ENCODE measurements at regions not wholly inside any gene's neighbourhood (a gene's known extent, or its start where the extent isn't known, plus 50 kb on each side); places are given as distances from the start of the nearest gene placed in this dataset.

DNA sequence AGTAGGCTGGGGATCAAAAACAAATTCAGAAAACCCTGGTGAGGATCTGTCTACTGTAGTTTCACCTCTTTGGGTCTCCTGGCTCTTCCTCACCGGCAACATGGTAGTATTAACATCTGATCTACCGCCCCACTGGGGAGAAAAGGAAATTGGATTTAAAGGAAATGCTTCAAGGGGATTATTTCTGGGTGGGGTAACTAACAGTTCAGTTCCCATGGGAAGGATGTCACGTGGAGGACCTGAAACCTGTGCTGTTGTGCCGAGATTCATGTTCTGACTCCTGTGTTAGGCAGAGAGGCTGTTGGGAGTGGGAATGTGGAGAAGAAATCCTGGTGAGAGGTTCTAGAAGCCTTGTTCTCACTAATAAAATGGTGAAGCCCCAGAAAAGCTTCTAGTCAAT, 254.4 kb downstream of the BCOR start:
- no peak for DNase-seq

DNA sequence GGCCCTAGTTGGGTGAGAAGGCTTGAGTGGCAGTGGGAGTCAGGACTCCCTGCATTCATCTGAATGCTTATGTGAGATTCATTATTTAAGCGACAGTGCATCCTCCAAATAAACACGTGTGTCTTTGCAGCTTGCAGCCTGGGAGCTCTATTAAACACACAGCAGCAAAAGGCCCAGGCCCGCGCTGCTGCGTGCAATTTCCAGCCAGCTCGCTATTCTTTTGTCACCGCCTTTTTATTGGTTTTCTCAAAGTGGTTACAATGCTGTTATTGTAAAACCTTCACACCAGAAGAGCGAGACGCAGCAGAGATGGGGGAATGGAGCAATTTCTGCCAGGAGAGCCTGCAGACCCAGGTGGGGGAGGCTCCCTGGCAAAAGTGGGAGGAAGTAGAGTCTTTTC, 252.5 kb downstream of the BCOR start:
- no peak for DNase-seq

DNA sequence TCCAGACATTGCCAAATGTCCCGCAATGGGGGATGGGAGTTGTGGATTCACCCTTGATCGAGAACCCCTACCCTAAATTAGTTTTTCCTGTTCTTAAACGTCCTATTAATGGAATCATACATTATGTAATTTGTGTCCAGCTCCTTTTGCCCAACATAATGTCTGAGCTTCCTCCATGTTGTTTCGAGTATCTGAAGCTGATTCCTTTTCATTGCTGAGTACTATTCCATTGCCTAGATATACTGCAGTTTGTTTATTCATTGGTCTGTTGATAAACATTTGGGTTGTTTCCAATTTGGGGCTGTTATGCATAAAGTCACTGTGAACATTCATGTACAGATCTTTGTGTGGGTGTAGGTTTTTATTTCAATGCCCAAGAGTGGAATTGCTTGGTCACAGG, 251.3 kb downstream of the BCOR start:
- DNase-seq, result no peak

DNA sequence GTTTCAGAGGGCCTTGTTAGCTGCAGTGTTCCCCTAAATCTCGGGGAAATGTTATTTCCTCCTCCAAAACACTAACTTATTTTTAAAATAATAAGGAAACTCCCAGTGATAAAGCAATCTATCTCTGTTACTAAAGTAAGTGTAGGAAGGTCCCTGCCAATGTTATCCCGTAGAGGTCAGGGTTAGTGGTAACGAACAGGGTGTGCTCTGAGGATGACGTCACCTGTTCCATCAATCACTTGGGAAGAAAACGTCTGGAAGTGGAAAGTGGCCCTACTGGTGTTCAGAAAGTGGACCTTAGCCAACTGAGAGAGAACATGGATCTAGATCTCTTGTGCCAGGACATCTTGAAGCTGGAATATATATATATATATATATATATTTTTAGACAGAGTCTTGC, 249.5 kb downstream of the BCOR start:
- no peak for DNase-seq

DNA sequence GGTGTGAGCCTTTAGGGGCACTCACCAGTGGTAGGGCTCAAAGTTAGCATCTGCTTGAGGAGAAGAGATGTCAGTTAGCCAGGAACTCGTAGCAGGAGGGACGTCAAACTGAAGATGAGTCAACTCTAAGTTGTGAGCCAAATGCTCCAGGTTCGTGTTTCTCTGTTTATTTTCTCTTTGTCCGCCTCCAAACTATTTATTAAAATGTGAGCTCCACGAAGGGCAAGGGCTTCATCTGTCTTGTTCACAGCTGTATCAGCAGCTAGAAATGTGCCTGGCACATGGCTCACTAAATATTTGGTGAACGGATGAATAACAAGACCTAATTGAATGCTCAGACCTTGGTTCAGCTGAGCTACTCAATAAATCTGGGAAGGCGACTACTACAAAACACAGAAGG, 248.9 kb downstream of the BCOR start:
- no peak for DNase-seq

DNA sequence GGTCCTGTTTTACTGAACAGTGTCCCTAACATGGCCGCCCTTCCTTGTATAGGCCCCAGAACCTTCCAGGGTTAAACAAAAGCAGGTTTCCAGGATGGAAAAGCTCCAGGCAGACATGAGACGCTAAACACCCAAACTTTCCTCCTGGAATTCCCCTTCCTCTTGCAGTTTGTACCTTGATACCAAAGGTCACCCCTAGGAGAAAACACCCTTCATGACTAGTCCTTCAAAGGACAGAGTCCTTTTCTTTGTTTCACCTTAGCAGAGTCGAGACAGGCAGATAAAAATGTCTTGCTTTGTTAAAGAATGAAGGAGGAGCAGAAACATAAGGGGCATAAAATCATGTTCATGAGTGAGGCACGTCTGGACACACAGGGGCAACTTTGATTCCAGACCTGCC, 247.5 kb downstream of the BCOR start:
- no peak for DNase-seq

DNA sequence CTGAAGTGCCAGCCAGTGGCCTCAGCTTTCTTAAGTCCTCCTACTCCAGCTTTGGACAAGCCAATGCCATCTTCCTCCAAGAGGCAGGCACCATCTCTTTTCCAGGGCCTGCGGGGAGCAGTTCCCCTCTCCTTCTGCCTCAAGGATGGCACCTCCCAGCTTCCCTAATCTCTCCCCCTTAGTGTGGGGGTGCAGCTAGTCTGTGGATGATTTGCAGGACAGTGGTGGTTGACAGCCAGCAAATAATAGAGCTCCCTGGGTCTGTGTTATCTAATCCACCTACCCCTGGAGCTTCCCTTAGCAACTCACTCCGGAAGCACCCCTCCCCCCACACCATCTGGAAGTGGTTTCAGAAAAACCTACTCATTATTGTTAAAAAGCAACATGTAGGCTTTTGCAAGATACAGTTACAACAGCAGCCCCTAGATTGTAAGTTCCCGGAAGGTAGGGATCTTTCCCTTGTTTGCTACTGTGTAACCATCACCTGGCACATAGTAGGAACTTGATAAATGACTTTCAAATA, 247.1 kb downstream of the BCOR start:
- peak; percentile 62 for DNase-seq

DNA sequence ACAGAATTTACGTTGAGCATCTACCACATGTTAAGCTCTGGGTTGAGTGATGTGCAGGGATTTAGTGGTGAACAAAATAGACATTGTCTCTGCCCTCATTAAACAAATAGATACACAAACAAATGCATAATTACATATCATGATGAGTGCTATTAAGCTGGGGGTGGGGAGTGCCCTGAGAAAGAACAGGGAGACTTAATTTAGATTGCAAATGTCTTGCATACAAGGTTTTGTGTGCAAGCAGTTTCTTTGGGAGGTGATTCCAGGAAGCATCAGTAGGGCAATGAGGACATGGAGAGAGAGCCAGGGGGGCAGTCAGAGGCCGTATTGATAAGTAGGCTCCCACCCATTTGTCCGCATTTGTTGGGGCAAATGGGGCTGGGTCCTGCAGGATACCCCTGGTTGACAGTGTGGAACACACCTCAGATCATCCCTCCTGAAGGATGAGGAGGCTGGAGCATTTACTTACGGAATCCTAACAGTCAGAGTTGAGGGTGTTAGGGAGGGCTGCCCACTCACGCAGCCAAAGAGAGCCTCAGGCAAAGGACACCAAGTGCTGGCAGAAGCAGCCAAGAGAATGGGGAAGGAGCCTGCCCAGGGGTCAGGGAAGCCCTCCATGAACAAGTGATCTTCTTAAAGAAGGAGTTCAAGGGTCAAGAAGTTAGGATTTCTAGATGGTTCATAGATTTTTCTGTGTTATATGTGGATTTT, 245.9 kb downstream of the BCOR start:
- DNase-seq, result no peak

DNA sequence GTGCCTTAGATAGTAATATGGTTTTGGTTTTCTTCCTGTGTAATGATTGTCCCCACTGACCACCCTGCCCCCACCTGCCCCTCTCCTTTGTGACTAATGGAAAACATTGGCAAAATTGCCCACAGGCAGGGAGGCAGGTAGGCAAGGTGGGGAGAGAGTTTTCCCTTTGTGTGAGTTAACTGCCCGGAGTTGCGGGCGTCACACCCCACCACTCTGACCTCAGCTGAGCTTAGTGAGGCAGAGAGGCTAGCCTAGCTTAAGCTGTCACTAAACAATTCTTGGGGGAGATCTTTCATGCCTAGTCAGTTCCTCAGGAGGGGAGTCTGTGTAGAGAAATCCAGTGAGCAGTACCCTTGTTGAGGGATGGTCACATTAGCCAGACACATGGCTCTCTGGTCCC, 245.3 kb downstream of the BCOR start:
- no peak for DNase-seq

DNA sequence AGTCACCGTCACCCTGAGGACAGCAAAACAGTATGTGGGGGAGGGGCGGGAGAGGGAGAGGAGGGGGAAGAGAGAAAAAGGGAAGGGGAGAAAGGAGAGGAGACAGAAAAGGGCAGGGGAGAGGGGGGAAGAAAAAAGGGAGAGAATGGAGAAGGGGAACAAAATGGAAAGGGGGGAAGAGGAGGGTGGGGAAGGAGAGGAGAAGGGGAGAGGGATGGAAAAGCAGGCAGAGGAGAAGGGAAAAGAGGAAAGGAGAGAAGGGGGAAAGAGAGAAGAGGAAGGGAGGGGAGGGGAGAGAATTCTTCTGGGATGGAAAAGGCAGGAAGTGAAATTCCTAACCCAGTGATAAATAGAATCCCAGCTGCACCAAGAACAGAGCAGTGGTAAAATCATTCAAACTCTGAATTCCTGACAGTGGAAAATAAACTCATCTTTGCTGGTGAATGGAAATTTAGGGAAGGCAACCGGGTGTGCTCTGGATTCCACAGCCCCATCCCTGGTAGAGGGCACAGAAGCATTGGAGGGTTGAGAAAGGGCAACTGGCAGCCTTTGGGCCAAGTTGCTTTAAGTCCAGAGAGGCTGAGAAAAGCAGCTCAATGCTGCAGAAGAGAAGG, 244.2 kb downstream of the BCOR start:
- DNase-seq, result no peak

DNA sequence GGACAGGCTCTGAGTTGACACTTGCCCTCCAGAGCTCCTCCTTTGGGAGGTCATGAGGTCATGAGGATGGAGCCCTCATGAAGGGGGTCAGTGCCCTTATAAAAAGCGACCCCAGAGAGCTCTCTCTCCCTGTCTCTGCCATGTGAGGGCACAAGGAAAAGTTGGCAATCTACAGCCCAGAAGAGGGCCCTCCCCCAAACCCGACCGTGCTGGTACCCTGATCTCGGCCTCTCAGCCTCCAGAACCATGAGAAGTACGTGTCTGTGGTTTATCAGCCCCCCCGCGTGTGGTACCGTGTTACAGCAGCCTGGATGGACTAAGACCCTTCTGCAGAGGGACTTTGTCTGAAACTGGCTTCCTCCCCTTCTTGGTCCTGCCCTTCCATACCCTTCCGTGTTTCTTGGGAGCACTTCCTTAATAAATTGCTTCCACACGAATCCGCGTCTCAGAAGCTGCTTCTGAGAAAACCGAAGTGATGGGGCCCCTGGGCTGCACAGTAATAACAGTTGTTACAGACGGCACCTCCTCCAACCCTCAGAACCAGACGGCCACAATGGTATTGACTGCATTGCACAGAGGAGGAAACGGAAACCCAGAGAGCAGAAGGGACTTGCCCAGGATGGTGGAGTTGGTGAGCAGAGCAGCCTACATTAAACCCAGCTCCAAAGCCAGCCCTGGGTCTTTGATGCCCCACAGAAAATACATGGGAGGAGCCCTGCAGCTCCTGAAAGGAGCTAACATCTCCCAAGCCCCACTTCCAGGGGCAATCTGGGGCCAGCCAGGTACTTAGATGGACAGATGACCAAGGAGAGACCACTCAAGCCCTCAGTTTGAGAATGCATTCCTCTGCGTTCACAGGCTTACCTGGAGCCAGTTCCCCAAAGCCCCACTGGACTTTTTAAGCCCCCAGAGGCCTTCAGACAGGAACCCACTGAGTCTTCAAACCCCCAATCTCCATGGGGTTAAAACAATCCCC, 242.7 kb downstream of the BCOR start:
- DNase-seq, result peak; percentile 95

DNA sequence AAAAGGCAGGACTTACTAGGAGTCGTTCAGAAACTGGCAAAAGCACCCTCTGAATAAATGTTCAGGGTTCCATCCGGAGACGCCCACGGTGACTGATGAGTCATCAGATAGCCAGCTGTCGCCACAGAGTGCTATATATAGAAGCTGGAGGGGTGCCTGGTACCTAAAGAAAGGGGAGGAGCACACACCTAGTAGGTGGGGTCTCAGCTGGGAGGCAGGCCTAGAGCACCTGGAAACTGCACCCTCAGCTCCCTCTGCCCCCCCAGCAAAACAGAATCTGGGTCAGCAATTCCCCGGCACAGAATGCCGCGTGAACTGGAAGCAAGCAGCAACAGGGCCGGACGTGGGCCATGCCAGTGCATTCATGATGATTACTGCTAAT, 242.0 kb downstream of the BCOR start:
- peak; percentile 93 for DNase-seq

DNA sequence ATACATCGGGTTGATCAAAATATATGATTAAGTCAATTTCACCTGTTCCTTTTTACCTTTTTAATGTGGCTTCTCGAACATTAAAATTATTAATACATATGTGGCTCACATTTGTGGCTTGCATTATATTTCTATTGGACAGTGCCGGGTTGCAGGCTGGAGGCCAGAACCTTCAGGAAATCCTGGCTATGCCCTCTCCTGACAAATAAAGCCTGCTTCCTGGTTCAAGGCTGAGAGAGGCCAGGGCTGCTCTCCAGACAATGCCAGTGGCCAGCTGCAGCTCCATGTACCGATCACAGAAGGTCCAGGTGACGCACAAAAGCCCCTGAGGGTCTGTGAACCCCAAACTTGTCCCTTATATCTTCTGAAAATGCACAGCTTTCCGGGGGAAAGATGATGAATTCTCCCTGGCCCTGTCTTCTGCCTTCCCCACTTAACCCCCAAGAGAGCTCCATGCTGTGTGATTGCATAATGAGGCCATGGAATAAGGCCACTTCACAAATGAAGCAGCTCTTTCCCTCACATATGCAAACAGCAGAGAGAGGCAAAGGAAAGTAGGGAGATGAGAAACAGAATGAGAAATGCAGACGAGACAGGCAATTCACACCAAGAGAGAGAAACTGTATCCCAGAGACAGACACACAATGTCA, 241.2 kb downstream of the BCOR start:
- DNase-seq, result no peak

DNA sequence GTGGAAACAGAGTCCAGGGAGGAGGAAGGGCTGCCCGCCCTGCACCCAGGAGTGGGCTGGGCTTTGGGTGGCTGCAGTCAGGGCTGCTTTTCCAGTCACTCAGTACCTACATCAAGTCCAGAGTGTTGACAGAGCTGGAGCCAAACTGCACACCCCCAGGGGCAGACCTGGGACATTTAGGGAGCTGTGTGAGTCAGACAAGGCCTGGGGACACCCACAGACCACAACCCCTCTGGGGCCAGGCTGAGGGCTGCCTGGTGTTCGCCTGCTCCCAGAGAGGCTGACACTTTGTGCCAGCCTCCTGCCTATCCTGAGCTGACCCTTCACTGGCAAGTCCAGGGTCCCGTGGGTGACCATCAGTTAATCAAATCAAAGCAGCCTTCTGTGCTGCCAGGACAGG, 240.0 kb downstream of the BCOR start:
- peak; percentile 68 for DNase-seq

DNA sequence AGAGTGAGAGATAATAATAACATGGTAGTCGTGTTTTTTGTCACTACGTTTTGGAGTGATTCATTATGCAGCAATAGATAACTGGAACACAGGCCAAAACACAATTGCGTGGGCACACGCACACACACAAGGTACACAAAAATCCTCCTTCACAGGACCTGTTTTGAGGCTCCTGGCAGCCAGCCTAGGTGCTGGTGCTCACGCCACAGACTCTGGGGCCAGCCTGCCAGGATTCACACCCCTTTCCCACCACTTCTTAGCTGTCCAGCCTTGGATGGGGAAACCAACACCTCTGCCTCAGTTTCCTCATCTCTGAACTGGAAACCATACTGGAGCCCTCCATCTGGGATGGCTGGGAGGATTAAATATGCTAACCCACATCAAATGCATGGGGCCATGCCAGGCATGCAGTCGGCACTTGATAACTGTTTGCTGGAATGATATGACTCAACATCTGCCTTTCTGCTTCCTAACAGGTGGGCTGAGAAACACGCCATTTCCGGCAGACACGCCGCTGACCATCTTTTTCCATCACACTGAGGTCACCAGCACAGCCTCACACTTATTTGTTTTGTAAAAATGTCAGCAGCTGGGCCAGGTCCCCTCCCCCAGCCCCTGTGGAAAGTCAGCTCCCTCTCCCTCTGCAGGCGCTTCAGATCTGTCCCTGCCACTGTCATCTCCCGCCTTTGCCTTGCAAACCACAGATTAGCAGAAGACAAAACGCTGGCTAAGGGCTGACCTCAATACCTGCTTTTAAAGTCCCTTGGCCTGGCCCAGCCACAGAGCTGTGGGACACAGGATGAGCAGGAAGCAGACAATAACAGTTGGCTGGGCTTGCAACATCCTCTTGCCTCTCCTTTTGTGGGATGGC, 237.5 kb downstream of the BCOR start:
- peak; percentile 97 for DNase-seq

DNA sequence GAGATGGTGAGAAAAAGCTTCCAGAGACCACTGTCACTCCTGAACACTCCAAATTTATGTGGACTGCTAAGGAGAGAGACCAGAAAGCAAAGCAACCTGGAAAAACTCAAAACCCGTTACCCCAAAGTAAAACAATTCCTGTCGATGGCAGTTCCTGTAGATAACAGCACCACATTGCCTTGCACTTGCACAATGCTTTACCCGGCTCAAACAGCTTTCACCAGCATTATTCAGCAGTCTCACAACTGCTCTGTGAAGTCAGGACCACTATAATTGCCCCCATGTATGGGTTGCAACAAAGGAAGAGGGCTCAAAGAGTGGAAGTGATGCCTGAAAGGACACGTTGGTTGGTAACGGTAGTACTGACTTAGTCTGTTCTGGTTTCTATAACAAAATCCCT, 234.8 kb downstream of the BCOR start:
- DNase-seq, result no peak

DNA sequence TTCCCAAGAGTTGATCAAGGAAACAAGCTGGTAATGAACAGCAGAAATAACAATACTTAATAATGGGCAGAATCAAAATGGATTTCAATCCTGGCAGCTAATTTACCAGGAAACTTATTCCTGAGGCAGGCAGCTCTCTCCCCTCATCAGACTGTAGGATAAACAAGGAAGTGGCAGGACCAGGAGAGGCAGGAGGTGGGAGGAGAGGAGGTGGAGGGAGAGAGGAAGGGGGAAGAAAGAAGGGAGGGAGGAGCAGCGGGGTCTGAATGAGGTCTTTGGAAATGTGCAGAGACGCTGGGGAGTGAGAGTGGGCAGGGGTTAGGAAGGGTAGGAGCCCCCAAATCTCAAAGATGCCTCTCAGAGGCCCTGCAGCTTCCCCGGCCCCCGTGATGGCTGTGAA, 231.5 kb downstream of the BCOR start:
- DNase-seq, result no peak

DNA sequence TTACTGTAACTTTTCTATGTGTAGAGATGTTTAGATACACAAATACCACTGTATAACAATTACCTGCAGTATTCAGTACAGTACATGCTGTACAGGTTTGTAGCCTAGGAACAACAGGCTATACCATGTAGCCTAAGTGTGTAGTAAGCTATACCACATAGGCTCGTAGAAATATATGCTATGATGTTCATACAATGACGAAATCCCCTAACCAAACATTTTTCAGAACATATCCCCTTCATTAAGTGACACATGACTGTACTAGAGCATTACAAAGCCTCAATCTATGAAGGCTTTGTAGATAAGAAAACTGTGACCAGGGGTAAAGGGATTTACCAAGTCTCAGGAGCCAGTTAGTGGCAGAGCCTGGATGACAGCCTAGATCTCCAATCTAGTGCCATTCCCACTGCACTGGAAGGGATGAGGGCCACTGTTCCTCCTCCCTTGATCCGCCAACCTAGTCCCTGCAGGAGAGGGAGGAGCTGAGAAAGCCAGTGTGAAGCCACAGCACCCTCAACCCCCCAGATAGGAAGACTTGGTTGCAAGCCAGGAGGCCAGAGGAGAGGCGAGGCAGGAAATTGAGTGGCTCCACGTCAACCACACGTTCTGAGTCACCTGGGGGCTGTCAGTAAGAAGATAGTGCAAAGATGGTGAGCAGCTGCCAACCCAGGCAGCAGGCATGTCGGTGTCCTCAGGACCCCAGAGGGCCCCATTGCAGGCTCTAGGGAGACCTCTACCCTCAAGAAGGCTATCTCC, 227.7 kb downstream of the BCOR start:
- DNase-seq, result peak; percentile 96

DNA sequence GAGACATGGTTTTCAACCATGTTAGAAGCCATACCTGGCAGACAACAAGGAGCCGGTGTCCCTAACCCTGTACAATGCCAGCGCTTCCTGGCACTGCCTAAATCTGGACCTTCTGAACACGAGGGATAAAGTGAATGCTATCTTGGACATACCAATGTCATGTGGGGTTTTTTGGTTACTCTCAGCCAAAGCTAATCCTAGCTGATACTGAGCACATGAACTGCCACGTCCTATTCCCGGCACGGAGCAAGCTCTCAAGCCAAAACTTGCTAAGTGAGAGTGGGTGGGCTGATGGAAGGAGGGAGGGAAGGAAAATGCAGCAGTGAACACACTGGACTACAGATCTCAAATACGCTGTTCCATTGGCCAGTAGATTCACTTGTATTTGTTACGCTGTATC, 226.1 kb downstream of the BCOR start:
- DNase-seq, result no peak

DNA sequence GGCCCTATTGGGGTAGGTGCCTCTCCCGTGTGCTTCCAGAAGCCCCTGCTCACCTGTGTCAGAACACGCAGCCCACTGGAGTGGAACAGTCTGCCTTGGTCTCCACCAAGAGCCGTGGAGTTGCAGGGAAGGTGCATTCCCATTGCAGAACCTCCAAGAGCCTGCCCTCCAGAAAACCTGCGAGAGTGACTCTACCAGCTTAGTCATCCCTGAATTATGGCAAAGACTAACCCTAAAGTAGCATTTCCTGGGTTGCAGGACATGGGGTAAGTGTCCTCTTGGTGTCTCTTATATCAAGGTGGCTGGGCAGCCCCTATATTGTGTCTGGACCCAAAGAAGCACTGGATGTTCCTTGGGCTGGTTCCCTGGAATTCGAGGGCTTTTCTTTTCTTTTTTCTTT, 224.6 kb downstream of the BCOR start:
- DNase-seq, result peak; percentile 57

DNA sequence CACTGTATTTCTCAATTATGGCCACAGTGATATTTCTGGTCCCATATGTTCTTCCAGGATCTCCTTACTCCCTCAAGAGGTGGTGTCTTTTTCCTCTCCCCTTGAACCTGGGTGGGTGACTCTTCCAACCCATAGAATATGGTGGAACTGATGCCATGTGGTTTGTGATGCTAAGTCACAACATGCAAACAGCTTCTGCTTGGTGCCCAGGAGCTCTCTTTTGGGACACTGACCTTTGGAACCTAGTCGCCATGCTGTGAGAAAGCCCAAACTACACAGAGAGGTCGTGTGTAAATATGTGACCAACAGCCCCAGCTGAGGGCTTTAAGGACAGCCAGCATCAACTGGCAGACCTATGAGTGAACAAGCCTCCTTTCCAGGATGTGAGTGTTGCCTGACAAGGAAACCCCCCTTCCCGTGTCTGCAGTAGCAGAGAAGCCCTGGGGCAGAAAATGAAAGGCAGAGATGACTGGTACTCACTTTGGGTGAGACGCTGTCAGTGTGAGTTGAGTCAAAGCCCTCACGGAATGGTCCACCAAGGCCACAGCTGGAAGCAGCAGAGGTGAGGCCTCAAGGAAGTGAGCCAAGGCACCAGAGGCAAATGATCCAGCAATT, 223.4 kb downstream of the BCOR start:
- peak; percentile 99 for DNase-seq
